AG08395 (cell line): ENCODE measurements at regions not wholly inside any gene's neighbourhood (a gene's known extent, or its start where the extent isn't known, plus 50 kb on each side); places are given as distances from the start of the nearest gene placed in this dataset.
"Not testable (repeated sequence)": the region's sequence is repeated elsewhere in the genome, so short reads cannot be mapped to it uniquely, and the experiment has no call there.

Source experiments
- DNase-seq: peaks from one replicate; pipeline ENCODE4 v3.0.0; 2012; ENCODE audit warnings: mixed read lengths, low spot score

GRCh38 chr18:73544032-73544431 is 603.6 kb downstream of the FBXO15 start:
- DNase-seq, result no peak

DNA sequence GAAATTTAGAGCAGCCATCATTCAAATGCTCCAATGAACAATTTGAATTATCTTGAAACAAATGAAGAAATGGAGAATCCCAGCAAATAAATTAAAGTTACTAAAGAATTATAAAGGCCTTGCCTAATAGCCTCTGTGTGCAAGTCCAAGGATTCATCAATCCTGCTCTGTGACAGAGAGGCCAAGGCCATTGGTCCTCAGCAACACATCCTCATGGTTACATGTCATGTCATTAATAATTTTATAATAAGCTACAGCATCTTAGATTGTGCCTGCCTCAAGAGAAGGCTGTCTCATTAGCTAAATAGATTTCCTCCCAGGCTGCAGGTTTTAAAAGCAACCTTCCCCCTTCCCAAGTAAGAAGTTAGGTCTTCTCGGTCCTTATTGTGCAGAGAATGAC is 611.6 kb downstream of the FBXO15 start:
- DNase-seq, result no peak

GRCh38 chr18:73535189-73535588 is 612.4 kb downstream of the FBXO15 start:
- no peak for DNase-seq

DNA sequence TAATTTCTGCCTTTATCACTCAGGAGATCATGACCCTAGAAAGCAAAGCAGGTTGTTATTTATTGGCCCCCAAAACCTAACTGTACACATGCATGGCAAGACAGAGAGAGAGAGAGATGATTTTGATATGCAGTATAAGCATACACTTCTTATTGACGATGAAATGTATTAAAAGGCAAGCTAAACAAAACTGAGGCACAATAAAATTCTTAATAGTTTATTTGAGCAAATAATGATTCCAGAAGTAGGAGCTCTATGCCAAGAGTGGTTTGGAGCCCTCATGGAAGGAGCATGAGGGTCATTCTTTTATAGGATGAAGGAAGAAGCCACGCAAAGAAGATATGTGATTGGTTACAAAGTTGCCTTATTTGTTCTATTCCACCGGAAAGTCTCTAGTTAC is 616.0 kb downstream of the FBXO15 start:
- DNase-seq, result no peak

- no peak for DNase-seq
These were observed 619.6 kb downstream of the FBXO15 start for GRCh38 chr18:73528066-73528465.

DNA sequence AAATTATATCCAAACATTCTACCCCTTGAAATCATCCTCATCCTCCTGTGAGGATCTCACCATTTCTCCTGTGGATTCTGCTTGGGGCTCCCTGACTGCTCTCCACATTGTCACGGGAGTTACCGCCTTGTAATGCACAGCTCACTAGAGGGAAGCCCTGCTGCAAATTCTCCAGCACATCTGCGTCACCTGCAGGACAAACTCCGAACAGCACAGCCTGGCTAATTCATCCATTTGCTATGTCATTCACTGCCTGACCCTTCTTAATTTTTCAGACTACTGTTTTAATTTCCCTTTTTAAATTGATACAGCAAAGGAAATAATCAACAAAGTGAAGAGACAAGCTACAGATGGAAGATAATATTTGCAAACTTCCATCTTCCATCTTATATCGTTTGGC is 627.4 kb downstream of the FBXO15 start:
- DNase-seq, result no peak

DNA sequence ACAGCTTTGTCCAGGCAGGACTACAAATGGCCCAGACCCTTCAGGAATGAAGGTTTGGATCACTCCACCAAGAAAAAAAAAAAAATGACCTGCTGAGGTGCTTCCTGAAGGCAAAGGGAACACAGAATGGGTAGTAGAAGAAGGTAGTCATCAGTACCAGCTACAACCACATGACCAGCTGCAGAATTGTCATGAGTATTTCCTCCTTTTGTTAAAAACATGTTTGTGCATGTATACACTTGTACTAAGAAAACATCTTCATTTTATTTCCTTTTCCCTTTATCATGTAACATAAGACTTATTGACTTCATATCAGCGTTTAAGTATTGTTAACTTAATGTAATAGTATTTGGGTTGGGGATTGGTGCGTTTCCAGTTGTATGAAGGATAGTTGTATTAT is 631.6 kb downstream of the FBXO15 start:
- not testable (repeated sequence) for DNase-seq

DNA sequence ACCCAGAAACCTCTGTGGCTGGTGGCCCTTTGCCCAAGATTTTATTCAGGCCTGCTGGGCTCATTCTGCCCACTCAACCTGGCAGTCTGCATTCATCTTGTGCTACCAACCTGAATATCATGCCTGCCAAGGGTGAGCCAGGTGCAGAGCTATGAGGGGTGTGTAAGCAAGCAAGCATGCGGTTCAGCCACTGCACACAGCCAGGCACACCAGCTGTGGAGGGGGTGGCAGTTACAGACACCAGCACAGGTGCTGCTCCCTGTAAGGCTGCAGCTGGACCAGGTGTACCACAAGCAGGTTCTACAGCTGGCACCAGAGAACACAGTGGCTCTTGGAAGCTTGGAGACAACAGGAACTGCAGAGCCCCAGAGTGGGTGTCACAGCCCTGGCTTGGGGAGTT is 633.2 kb downstream of the FBXO15 start:
- no peak for DNase-seq

DNA sequence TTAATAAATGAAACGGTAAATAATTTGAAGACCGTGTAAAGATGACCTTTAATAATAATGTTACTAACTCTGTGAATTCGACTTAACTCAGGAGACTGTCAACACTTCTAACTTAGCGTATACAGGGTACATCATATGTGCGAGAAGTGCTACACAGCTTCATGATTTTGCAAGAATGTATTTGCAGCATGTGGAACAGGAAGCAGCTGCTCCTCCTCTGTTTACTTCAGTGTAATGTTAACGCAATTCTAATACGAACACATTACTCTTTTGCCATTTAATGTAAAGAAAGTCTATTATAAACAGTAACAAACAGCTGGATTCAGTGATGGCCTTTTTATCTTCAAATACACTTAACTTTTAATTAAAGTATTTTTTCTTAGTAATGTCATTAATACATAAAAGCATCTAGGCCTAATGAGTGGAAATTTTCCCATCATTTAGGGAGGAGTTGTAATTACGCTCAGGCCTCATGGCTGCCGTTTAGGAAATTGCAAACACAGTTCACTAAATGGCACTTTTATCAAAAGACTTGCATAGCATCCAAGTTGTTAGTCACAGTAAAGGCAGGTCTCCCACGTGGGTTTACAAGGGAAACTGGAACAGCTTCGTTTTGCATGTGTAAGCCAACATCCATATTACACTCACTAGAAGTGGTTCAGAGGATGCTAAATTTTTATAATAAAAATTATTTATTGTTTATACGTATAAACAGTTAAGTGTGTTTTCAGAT is 635.7 kb downstream of the FBXO15 start:
- DNase-seq, result no peak

GRCh38 chr18:73509460-73509859 is 638.2 kb downstream of the FBXO15 start:
- no peak for DNase-seq

GRCh38 chr18:73503326-73503725 is 635.5 kb upstream of the NETO1 start:
- DNase-seq, result no peak

- DNase-seq, result no peak
These were observed 620.2 kb upstream of the NETO1 start for GRCh38 chr18:73487966-73488365.

GRCh38 chr18:73485166-73485565 is 617.4 kb upstream of the NETO1 start:
- no peak for DNase-seq

GRCh38 chr18:73482901-73483300 is 615.1 kb upstream of the NETO1 start:
- no peak for DNase-seq

DNA sequence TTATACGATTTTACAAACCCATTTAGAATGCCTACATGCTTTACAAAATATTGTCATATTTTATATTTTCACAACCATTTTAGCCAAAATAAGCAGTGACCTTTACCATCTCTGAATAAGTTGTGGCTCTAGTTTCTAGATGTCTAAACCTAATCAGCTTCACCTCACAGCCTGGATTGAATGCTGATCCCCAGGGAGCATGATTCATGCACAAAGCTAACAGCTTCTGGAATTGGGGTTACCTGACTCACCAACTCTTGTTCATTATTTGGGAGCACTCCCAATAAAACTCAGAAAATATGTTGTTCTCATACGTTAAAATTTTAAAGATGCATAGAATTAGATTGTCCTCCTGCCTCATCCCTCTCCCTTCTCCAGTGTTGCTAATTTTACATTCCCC is 611.7 kb upstream of the NETO1 start:
- no peak for DNase-seq

- DNase-seq, result no peak
These were observed 610.4 kb upstream of the NETO1 start for GRCh38 chr18:73478191-73478590.

GRCh38 chr18:73476031-73476430 is 608.2 kb upstream of the NETO1 start:
- no peak for DNase-seq

- DNase-seq, result no peak
These were observed 594.3 kb upstream of the NETO1 start for GRCh38 chr18:73462092-73462491.

DNA sequence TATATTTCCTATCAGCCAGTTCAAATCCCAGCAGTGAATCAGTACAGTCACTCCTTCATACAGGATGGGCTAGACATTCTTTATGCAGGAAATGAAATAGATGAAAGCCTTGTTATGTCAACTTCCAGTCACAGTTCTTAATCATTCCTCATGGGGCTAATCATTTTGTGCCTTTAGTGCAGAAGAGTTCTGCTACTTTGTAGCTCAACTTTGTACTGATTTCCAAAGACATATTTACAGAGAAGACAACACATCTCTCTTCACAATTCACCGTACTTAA is 593.9 kb upstream of the NETO1 start:
- no peak for DNase-seq

- DNase-seq, result no peak
These were observed 593.4 kb upstream of the NETO1 start for GRCh38 chr18:73461038-73461779.

DNA sequence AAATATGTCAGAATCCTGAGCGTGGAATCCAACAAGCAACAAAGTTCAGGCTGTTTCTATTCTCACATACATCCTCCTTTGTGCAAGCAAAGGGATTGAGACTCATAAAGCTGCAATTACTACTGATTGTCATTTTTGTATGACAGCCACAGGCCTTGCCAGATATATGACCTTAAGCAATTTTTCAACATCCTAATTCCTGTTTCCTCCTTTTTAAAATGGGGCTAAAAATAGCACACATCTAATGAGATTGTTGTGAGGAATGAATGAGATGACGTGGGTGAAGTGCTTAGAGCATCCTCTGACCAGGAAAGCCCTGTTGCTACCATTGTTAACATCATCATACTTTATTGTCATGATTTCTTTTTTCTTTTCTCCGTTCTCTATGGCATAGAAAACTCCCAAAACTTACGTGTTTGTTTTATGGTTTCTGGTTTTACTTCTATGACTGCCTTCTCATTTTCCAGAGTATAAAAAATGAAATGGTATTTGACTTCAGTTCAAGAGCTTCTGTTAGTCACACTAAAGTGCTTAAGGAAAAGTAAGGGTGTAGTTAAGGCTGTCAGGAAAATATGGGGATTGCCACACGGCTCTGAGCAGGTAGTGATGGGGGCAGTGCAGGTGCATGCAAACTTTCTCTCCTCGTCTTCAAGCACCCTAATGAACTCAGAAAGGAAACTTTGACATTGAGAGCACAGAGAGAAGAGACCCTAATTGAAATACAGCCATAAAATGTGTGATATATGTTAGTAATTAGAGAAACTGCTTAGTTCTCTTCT is 590.6 kb upstream of the NETO1 start:
- DNase-seq, result no peak

- DNase-seq, result no peak
These were observed 588.9 kb upstream of the NETO1 start for GRCh38 chr18:73456643-73457042.

- DNase-seq, result no peak
These were observed 585.1 kb upstream of the NETO1 start for GRCh38 chr18:73452866-73453265.
